ENCODE measurements at regions not wholly inside any gene's neighbourhood (a gene's known extent, or its start where the extent isn't known, plus 50 kb on each side); places are given as distances from the start of the nearest gene placed in this dataset.

DNA sequence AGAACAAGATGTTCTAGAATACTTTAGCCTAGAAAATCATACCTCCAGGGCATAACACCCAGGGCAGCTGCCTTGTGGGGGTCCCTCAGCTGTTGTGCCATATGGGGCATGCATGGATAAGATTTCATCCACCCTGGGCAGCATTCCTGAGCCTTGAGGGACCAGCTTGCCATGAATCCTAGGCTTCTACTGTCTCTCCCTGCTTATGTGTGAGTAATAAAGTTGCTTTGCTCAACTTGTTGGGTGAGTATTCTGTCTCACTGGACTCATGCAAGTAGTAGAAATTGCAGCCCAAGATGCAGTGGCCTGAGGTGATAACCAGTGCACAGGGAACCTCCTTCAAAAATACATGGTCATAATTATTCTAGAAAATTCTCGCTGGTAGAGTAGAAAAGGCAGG is 52.1 kb upstream of the EPHB1 start:
- H4K20me1 ChIP-seq (replicated peaks; ENCODE audit: control insufficient read depth, insufficient read depth, low read length), result no peaks in the 10 kb centered on the region
- BruUV-seq (replicated peaks), result no TSS peak
- H3K27me3 ChIP-seq (ENCODE audit: control insufficient read depth in 2 of 2, insufficient read depth in 2 of 2, low read length in 2 of 2), result no peaks in the 10 kb centered on the region; a peak in 1 of 5 replicates
- intact Hi-C loops (cut with micrococcal nuclease), result no loop called here
- no peak overlapping the region for H2AFZ ChIP-seq (ENCODE audit: low read depth, low read length)
- DNase-seq (ENCODE audit: extremely low read depth in 1 of 4, low spot score in 3 of 4) (no peak), FAIRE-seq (no peak), ATAC-seq (no peak)
- POLR2A ChIA-PET, result no interaction called here
- no peak overlapping the region for H3K27ac ChIP-seq (ENCODE audit: extremely low read depth, low read depth, low read length)
- H3K4me3 ChIP-seq, result no peak overlapping the region
- no peaks in the 10 kb centered on the region for H3K36me3 ChIP-seq (ENCODE audit: control insufficient read depth, insufficient read depth, low read length)
- H3K79me2 ChIP-seq (ENCODE audit: control insufficient read depth, insufficient read depth, low read length), result no peaks in the 10 kb centered on the region
- no peak overlapping the region for H3K4me2 ChIP-seq (ENCODE audit: insufficient read depth, low read length)
- no peaks in the 10 kb centered on the region for H3K4me1 ChIP-seq (replicated peaks in 1 of 2; ENCODE audit: control insufficient read depth in 2 of 2, insufficient read depth in 2 of 2, low read length in 2 of 2)
- no peak overlapping the region for H3K9ac ChIP-seq (ENCODE audit: insufficient read depth in 1 of 2, low read depth in 2 of 2, low read length in 2 of 2)
- in situ Hi-C loops (cut with MboI), result no loop called here
- no peaks in the 10 kb centered on the region for H3K9me3 ChIP-seq (replicated peaks; ENCODE audit: control insufficient read depth, insufficient read depth, low read depth, low read length)
- CTCF ChIA-PET (ENCODE audit: low intra/inter-chr PET ratio), result no interaction called here
- 0% methylated on average over 1 of the region's 1 CpG for WGBS (ENCODE audit: insufficient coverage, low coverage, missing lambda C conversion rate)
- H3K9me1 ChIP-seq (ENCODE audit: control insufficient read depth, insufficient read depth, low read length), result no peaks in the 10 kb centered on the region
- no peak for TF ChIP-seq MBD2 (IDR thresholded peaks at IDR 0.05; ENCODE audit: borderline replicate concordance, low read depth)
- TF ChIP-seq NELFE (IDR thresholded peaks at IDR 0.05; ENCODE audit: insufficient read depth, insufficient read length), result no peak
- TF ChIP-seq, protein P1, sequence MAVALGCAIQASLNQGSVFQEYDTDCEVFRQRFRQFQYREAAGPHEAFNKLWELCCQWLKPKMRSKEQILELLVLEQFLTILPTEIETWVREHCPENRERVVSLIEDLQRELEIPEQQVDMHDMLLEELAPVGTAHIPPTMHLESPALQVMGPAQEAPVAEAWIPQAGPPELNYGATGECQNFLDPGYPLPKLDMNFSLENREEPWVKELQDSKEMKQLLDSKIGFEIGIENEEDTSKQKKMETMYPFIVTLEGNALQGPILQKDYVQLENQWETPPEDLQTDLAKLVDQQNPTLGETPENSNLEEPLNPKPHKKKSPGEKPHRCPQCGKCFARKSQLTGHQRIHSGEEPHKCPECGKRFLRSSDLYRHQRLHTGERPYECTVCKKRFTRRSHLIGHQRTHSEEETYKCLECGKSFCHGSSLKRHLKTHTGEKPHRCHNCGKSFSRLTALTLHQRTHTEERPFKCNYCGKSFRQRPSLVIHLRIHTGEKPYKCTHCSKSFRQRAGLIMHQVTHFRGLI (CRISPR knock-in tag; IDR thresholded peaks at IDR 0.05), result no peak
- no peak for TF ChIP-seq EZH2 (IDR thresholded peaks at IDR 0.05; ENCODE audit: borderline replicate concordance, low read depth, low read length)
- TF ChIP-seq, protein P2, sequence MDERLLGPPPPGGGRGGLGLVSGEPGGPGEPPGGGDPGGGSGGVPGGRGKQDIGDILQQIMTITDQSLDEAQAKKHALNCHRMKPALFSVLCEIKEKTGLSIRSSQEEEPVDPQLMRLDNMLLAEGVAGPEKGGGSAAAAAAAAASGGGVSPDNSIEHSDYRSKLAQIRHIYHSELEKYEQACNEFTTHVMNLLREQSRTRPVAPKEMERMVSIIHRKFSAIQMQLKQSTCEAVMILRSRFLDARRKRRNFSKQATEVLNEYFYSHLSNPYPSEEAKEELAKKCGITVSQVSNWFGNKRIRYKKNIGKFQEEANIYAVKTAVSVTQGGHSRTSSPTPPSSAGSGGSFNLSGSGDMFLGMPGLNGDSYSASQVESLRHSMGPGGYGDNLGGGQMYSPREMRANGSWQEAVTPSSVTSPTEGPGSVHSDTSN (CRISPR knock-in tag; IDR thresholded peaks at IDR 0.05; ENCODE audit: low read depth), result no peak
- TF ChIP-seq, protein P2 (tag; conservative IDR thresholded peaks at IDR 0.05; ENCODE audit: low read depth), result no peak
- TF ChIP-seq, protein P3, sequence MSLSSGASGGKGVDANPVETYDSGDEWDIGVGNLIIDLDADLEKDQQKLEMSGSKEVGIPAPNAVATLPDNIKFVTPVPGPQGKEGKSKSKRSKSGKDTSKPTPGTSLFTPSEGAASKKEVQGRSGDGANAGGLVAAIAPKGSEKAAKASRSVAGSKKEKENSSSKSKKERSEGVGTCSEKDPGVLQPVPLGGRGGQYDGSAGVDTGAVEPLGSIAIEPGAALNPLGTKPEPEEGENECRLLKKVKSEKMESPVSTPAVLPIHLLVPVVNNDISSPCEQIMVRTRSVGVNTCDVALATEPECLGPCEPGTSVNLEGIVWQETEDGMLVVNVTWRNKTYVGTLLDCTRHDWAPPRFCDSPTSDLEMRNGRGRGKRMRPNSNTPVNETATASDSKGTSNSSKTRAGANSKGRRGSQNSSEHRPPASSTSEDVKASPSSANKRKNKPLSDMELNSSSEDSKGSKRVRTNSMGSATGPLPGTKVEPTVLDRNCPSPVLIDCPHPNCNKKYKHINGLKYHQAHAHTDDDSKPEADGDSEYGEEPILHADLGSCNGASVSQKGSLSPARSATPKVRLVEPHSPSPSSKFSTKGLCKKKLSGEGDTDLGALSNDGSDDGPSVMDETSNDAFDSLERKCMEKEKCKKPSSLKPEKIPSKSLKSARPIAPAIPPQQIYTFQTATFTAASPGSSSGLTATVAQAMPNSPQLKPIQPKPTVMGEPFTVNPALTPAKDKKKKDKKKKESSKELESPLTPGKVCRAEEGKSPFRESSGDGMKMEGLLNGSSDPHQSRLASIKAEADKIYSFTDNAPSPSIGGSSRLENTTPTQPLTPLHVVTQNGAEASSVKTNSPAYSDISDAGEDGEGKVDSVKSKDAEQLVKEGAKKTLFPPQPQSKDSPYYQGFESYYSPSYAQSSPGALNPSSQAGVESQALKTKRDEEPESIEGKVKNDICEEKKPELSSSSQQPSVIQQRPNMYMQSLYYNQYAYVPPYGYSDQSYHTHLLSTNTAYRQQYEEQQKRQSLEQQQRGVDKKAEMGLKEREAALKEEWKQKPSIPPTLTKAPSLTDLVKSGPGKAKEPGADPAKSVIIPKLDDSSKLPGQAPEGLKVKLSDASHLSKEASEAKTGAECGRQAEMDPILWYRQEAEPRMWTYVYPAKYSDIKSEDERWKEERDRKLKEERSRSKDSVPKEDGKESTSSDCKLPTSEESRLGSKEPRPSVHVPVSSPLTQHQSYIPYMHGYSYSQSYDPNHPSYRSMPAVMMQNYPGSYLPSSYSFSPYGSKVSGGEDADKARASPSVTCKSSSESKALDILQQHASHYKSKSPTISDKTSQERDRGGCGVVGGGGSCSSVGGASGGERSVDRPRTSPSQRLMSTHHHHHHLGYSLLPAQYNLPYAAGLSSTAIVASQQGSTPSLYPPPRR (CRISPR knock-in tag; IDR thresholded peaks at IDR 0.05; ENCODE audit: borderline replicate concordance), result no peak
- TF ChIP-seq, protein P4, sequence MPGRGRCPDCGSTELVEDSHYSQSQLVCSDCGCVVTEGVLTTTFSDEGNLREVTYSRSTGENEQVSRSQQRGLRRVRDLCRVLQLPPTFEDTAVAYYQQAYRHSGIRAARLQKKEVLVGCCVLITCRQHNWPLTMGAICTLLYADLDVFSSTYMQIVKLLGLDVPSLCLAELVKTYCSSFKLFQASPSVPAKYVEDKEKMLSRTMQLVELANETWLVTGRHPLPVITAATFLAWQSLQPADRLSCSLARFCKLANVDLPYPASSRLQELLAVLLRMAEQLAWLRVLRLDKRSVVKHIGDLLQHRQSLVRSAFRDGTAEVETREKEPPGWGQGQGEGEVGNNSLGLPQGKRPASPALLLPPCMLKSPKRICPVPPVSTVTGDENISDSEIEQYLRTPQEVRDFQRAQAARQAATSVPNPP (IDR thresholded peaks at IDR 0.05; ENCODE audit: borderline replicate concordance, insufficient read depth, insufficient read length), result no peak
- no peak for TF ChIP-seq ZNF324 (CRISPR knock-in tag; IDR thresholded peaks at IDR 0.05)
- TF ChIP-seq ZNF586 (CRISPR knock-in tag; conservative IDR thresholded peaks at IDR 0.05), result no peak
- TF ChIP-seq RCOR1 (IDR thresholded peaks at IDR 0.05; ENCODE audit: borderline replicate concordance in 1 of 2, low read depth in 2 of 2, low read length in 2 of 2), result no peak
